Esophagus muscularis mucosa (tissue), 4 donors: ENCODE measurements at regions not wholly inside any gene's neighbourhood (a gene's known extent, or its start where the extent isn't known, plus 50 kb on each side); places are given as distances from the start of the nearest gene placed in this dataset.

ENCODE experiments used
- EP300 ChIP-seq: sonication (generic); formaldehyde crosslinking; IDR thresholded peaks from one replicate; pipeline ENCODE4 v1.6.1; 2017; ENCODE audit warnings: antibody characterized with exemption
- POLR2A ChIP-seq: fragments of 450-650 bp; IDR thresholded peaks from one replicate; pipeline ENCODE4 v1.6.1; 2017; ENCODE audit warnings: antibody characterized with exemption, moderate library complexity, mild to moderate bottlenecking, low read depth
- POLR2AphosphoS5 ChIP-seq, 2 donors: sonication (generic); formaldehyde crosslinking; IDR thresholded peaks; one replicate each; pipeline ENCODE4 v1.6.1; 2017; ENCODE audit warnings: antibody characterized with exemption in 2 of 2
- TF ChIP-seq, protein P1 (sequence below), 3 experiments: fragments of 200-600 bp in 2 of 3; fragments of 450-650 bp in 1 of 3; sonication (generic) in 2 of 3; IDR thresholded peaks; one replicate each; pipeline ENCODE4 v1.5.1; 2017 to 2019; ENCODE audit warnings: antibody characterized with exemption in 3 of 3, mild to moderate bottlenecking in 2 of 3, moderate library complexity in 1 of 3

GRCh38 chr4:80143307-80143679 lies 54.0 kb upstream of the PRDM8 start:
- TF ChIP-seq, protein P1, sequence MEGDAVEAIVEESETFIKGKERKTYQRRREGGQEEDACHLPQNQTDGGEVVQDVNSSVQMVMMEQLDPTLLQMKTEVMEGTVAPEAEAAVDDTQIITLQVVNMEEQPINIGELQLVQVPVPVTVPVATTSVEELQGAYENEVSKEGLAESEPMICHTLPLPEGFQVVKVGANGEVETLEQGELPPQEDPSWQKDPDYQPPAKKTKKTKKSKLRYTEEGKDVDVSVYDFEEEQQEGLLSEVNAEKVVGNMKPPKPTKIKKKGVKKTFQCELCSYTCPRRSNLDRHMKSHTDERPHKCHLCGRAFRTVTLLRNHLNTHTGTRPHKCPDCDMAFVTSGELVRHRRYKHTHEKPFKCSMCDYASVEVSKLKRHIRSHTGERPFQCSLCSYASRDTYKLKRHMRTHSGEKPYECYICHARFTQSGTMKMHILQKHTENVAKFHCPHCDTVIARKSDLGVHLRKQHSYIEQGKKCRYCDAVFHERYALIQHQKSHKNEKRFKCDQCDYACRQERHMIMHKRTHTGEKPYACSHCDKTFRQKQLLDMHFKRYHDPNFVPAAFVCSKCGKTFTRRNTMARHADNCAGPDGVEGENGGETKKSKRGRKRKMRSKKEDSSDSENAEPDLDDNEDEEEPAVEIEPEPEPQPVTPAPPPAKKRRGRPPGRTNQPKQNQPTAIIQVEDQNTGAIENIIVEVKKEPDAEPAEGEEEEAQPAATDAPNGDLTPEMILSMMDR (IDR thresholded peaks at IDR 0.05): no peak
- TF ChIP-seq EP300 (no peak), POLR2A (no peak), POLR2AphosphoS5 (IDR thresholded peaks at IDR 0.05) (no peak)
